NCI-H2081 treated with DMSO at 0.1 percent for 48 hours (cell line): ENCODE measurements at regions not wholly inside any gene's neighbourhood (a gene's known extent, or its start where the extent isn't known, plus 50 kb on each side); places are given as distances from the start of the nearest gene placed in this dataset.

Source experiments
- DNase-seq: peaks from one replicate; lab custom pipeline; 2025; lab: John Stamatoyannopoulos, UW

DNA sequence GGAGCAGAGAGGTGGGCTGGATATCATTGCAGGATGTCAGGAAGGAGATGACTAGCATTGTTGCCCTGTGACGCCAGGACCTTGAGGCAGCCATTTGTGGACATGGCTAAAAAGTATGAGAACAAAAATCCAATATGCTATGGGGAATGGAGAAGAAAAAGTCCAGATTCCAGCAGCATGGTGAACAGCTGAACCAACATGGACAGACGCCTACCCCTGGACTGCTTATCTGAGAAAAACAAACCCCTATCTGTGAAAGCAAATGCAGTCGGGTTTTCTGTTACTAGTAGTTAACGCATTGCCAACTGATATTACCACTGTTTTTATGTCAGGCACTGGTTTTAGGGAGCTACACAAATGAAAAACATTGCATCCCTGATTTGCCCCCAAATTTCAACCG is 251.2 kb upstream of the RORA start:
- DNase-seq, result no peak

- no peak for DNase-seq
Observed at GRCh38 chr15:61479613-61480012, 250.5 kb upstream of the RORA start.

- DNase-seq, result no peak
Observed at GRCh38 chr15:61476741-61477140, 247.6 kb upstream of the RORA start.

GRCh38 chr15:61474796-61475195 is 245.7 kb upstream of the RORA start:
- no peak for DNase-seq

DNA sequence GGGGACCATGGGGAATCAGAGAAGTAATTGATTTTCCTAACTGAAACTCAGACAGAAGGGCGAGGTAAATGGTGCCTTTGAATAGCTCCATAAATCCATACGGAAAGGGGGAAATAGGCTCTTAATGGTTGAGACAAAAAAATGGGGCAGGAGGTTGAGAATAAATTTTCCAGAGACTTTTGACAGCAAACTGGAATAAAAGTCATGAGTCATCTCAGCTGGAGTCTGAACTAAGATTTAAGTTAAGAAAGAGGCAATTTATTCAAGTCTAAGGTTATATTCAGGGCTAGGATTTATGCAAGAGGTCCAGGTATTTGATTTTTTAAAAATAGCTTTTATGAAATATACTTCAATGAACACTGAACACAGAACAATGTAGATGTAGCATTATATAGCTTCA is 238.7 kb upstream of the RORA start:
- DNase-seq, result no peak

DNA sequence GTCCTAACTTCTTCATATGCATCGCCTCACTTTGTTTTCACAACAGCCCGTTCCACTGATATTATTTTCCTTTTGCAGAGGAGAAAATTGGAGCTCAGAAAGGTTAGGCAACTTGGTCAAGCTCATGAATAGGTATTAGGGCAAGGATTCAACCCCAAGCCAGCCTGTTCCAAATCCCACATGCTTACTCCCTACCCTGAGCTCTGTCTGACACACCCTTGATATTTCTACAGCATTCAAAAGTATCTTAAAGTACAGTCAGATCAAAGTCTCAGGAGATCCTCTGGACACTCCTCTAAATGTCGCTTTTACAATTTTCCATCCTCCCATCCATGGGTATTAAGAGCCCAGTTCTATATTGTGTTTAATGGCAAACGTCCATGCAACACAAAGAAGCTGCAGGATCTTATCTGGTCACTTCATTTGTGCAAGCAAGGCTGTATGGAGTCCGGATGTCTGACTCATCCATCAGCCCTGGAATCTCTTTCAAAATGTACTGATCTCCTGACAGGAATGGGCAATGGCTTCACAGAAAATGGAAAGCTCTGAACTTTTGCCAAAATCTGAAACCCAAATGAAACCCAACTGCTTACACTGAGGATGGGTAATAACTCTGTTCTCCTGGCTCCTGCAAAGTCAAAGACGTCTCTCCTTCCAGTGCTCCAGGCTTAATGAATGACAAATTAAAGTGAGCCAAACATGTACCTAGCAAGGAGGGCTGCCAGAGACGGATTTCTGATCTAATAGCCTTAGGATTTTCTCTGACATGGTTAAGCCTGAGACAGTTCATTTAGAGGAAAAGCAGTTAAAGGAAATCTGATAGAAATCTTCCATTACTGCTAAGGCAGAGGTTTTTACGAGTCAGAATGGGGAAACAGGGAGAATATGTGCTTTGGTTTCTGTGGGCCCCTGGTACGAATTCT is 230.9 kb upstream of the RORA start:
- no peak for DNase-seq

DNA sequence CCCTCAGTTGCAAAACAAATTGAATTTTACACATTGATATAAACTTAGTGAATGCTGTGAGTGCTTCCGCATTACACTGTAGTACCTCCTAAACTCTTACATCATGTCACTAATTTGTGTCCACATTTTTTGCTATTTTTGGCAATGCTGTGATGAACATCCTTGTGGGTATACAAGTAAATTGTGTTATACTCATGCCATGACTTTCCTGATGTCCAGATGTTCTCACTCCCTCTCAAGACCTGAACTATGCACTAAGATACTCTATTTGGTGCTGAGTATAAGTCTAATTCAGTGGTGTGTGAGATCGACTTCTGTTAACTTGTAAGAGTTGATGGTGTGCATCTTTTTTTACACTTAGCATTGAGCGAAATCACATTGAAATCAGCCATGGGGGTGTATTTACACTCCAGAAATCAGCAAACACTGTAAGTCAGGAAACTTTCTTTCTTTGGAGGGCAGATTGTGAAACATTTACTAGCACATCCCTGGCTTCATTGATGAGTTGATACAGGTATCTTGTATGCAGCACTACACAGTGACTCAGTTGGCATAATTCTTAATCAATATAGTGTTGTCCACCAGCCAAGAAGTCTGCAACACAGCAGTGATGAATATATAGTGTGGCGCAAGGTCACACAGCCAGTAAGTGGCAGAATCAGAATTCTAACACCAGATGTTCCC is 228.1 kb upstream of the RORA start:
- no peak for DNase-seq

DNA sequence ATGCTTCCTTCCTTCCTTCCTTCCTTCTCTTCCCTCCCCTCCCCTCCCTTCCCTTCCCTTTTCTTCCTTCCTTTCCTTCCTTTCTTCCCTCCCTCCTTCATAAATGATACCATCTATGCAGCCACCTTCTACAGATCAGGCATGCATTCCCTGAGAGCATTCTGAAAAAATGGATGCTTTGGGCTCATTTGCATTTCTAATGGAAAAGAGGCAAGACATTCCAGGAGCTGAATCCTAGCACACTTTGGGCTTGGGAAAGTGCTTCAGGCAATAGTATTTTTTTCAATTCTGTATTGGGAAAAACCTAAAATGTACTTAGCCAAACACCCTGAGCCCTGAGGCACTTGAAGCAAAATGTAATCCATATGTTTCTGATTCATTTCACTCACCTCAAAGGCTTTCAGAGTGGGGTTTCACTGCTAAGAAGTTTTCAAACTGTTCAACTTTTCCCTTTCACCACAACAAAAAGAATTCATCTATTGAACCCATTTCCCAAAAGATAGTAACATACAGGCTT is 220.1 kb upstream of the RORA start:
- no peak for DNase-seq

DNA sequence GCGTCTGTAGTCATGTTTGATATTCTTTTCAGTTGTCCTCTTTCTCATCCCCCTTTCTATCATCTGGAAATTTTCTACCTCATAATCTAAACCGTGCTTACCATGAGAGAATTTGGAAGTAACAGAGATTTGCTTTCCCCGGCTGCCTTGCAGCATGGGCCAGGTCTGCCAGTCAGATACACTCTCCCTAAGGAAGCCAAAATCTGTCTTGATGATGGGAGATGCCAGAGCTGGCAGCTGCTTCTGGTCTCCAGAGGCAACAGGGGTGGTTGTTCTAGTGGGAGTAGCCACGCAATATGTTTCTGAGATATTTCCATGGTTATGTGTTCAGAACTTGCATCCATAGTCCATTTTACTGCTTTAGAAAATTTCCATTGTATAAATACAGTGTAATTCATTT is 218.9 kb upstream of the RORA start:
- no peak for DNase-seq

GRCh38 chr15:61444585-61444984 is 215.5 kb upstream of the RORA start:
- no peak for DNase-seq

- DNase-seq, result no peak
Observed at GRCh38 chr15:61442821-61443220, 213.7 kb upstream of the RORA start.

DNA sequence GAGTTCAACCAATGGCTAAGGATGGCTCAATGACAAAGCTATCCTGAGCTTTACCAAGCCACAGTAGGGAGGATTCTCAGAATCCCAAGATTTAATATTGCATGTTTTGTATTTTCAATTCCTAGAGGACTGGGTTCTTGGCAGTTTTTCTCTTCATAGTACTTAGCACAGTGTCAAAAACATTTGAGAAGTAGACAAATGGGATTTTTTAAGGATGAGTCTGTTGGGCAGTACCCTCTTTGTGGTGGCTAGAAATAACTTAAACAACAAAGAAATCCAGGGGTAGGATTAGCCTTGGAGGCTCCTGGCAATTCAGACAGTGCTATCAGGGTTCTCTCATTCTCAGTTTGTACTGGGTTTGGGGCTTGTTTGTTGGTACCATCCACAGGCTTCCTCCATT is 212.8 kb upstream of the RORA start:
- DNase-seq, result no peak

DNA sequence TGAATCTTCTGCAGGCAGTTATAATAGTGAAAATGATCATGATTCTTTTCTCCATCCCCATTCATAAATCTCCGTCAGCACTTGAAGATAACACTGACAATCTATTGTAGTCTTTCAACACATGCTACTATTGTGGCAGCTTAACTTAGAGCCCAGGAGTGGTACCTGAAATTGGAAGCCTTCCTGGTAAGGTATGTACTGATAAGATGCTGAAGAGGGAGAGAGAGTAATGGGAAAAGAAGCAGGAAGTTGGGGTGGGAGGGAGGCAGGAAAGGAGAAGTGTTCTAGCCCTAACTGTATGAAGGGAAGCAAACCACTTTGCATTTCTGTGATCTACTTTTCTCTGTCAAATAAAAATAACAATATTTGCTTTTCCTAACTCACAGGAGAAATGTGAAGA is 197.4 kb upstream of the RORA start:
- no peak for DNase-seq

- no peak for DNase-seq
Observed at GRCh38 chr15:61425934-61426333, 196.8 kb upstream of the RORA start.

DNA sequence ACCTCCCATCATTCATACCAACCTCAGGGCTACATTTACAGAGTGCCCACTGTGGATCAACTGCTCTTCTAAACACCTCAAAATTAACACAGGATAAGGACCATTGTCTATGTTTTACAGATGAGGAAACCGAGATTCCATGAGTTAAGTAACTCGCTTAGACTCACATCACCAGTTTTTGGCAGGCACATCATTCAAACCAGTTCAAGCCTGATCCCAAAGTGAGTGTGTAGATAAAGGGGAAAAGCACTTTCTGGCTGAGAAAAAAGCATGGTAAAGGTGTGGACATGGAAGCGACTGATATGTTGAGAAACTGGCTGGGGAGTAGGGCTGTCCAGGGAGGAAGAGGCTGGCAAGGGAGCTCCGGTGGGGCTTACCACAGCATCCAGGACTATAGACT is 193.7 kb upstream of the RORA start:
- DNase-seq, result no peak

DNA sequence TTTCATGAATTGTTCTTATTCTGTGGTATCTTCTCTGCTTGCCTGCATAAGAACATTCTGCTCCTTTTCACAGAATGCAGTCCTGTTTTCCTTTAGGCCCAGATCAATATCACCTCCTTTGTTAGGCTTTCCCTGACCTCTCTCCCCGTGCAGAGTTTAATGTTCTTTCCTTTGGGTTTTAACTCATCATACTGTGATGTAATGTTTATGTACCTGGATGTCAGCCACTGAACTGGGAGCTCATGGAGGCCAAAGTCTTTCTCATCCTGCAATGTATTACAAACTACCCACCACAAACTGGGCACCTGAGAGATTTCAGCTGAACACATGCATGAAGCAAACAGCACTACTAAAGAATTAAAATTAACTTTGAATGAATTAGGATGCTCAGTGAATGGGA is 192.8 kb upstream of the RORA start:
- no peak for DNase-seq

DNA sequence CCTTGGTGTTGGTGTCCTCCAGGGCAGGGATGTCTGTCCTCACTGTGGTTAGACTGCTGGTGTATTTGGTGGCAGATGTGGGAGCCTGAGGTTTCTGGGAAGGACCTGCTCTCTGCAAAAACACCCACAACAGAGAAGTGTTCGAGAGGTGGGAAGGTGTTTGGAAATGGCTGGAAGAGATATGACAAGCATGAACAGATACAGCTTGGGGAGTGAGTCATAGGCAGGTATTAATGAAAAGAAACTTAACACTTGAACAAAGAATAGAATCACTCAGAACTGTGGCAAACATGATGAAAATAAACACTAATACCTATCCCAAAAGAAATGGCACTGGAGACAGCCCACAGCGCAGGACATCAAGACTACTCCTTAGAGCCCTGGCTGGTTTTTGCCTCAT is 192.4 kb upstream of the RORA start:
- no peak for DNase-seq

DNA sequence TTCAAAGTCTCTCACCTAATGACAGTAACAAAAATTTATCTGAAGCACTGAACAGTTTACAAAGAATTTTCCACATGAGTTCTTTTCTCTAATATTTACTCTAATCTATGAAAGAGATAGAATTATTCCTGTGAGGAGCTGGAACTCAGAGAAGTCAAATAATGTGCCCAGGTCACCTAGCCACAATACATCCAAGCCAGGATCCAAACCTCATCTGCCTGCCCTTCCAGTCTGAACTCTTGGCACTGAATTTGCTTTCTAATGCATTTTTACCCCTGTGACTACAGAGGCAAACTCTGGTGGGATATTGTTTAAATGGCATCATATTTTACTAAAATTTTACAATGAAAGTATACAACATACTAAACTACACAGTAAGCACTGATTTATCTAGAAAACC is 191.4 kb upstream of the RORA start:
- no peak for DNase-seq

GRCh38 chr15:61415617-61416120 is 186.6 kb upstream of the RORA start:
- no peak for DNase-seq

GRCh38 chr15:61411902-61412510 is 182.9 kb upstream of the RORA start:
- DNase-seq, result no peak

DNA sequence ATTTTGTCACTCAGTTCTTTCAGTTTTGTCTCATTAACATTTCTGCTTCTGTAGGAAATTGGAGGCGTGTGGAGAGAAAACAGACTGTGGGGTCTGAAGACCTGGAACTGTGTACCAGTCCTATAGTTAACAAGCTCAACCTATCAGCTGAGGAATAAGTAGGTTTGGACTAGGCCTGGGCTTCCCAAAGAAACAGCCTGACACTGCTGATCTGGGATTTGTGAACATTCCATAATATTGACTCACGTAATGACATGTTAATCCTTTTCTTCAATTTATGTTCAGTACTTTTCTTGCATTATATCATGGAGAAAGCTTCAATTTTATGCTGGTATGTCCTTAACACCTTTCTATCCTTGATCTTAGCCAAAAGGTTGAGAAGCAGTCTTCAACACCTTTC is 181.6 kb upstream of the RORA start:
- DNase-seq, result no peak

- DNase-seq, result no peak
Observed at GRCh38 chr15:61404567-61404966, 175.5 kb upstream of the RORA start.

- no peak for DNase-seq
Observed at GRCh38 chr15:61403884-61404283, 174.8 kb upstream of the RORA start.
